GM18909 (cell line): ENCODE measurements at regions not wholly inside any gene's neighbourhood (a gene's known extent, or its start where the extent isn't known, plus 50 kb on each side); places are given as distances from the start of the nearest gene placed in this dataset.

Experiments
- ATAC-seq: cut with Tn5 transposase; IDR thresholded peaks from one replicate; pipeline ENCODE4 v1.9.1; 2021; ENCODE audit warnings: mild to moderate bottlenecking; ENCODE audit not compliant: unreplicated experiment, poor library complexity

GRCh38 chr10:107767185-107767584 is 602.7 kb upstream of the SORCS1 start:
- ATAC-seq, result no peak

GRCh38 chr10:107754814-107755213 is 590.3 kb upstream of the SORCS1 start:
- no peak for ATAC-seq

- no peak for ATAC-seq
Measured at GRCh38 chr10:107749235-107749634, 584.7 kb upstream of the SORCS1 start.

- ATAC-seq, result no peak
Measured at GRCh38 chr10:107747851-107748250, 583.3 kb upstream of the SORCS1 start.

- no peak for ATAC-seq
Measured at GRCh38 chr10:107741971-107742370, 577.5 kb upstream of the SORCS1 start.

GRCh38 chr10:107740962-107741690 is 576.6 kb upstream of the SORCS1 start:
- ATAC-seq, result no peak

- no peak for ATAC-seq
Measured at GRCh38 chr10:107739951-107740350, 575.4 kb upstream of the SORCS1 start.

- no peak for ATAC-seq
Measured at GRCh38 chr10:107733328-107734130, 569.0 kb upstream of the SORCS1 start.

- no peak for ATAC-seq
Measured at GRCh38 chr10:107732045-107732444, 567.5 kb upstream of the SORCS1 start.

- peak; percentile 69 for ATAC-seq
Measured at GRCh38 chr10:107728807-107729206, 564.3 kb upstream of the SORCS1 start.

GRCh38 chr10:107727767-107728317 is 563.3 kb upstream of the SORCS1 start:
- ATAC-seq, result no peak

GRCh38 chr10:107718864-107719263 is 554.4 kb upstream of the SORCS1 start:
- ATAC-seq, result no peak

GRCh38 chr10:107717046-107717445 is 552.5 kb upstream of the SORCS1 start:
- ATAC-seq, result no peak

GRCh38 chr10:107715565-107715964 is 551.1 kb upstream of the SORCS1 start:
- ATAC-seq, result no peak

- no peak for ATAC-seq
Measured at GRCh38 chr10:107708981-107709380, 544.5 kb upstream of the SORCS1 start.

GRCh38 chr10:107706096-107706725 is 541.7 kb upstream of the SORCS1 start:
- ATAC-seq, result no peak

- no peak for ATAC-seq
Measured at GRCh38 chr10:107701943-107702342, 537.4 kb upstream of the SORCS1 start.

- ATAC-seq, result no peak
Measured at GRCh38 chr10:107692072-107692471, 527.6 kb upstream of the SORCS1 start.

GRCh38 chr10:107689323-107689722 is 524.8 kb upstream of the SORCS1 start:
- ATAC-seq, result no peak

GRCh38 chr10:107687701-107688100 is 523.2 kb upstream of the SORCS1 start:
- no peak for ATAC-seq

GRCh38 chr10:107686095-107686494 is 521.6 kb upstream of the SORCS1 start:
- ATAC-seq, result no peak
